ENCODE measurements at regions not wholly inside any gene's neighbourhood (a gene's known extent, or its start where the extent isn't known, plus 50 kb on each side); places are given as distances from the start of the nearest gene placed in this dataset.

DNA sequence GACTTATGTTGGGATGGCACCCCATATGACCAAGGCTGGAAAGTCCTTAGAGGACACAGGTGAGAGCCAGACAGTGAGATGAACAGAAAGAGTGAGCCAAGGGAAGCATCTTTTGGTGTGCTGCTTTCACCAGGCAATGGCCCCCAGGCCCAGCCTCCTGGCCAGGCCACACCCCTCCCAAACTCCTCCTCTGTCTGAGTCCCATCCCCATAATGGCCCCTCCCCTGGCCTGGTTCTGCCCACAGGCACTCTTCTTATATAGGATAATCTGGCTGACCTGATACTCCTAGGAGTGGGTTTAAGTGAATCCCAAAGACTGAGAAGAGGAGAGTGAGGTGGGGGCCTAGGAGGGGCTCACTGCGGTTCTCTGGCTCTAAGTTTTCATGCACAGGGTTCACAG is 252.5 kb downstream of the RPS24 start:
- TF ChIP-seq, protein P1, sequence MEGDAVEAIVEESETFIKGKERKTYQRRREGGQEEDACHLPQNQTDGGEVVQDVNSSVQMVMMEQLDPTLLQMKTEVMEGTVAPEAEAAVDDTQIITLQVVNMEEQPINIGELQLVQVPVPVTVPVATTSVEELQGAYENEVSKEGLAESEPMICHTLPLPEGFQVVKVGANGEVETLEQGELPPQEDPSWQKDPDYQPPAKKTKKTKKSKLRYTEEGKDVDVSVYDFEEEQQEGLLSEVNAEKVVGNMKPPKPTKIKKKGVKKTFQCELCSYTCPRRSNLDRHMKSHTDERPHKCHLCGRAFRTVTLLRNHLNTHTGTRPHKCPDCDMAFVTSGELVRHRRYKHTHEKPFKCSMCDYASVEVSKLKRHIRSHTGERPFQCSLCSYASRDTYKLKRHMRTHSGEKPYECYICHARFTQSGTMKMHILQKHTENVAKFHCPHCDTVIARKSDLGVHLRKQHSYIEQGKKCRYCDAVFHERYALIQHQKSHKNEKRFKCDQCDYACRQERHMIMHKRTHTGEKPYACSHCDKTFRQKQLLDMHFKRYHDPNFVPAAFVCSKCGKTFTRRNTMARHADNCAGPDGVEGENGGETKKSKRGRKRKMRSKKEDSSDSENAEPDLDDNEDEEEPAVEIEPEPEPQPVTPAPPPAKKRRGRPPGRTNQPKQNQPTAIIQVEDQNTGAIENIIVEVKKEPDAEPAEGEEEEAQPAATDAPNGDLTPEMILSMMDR (IDR thresholded peaks at IDR 0.05) = no peak
- TF ChIP-seq POLR2A (IDR thresholded peaks at IDR 0.05) = no peak

Measured in right lobe of liver (tissue), 4 donors.